Left lung (tissue), 4 donors: ENCODE measurements at regions not wholly inside any gene's neighbourhood (a gene's known extent, or its start where the extent isn't known, plus 50 kb on each side); places are given as distances from the start of the nearest gene placed in this dataset.

ENCODE experiments used
- ATAC-seq: fragments of 200-7000 bp; cut with Tn5 transposase; one replicate; pipeline ENCODE4 v1.9.1; 2020; ENCODE audit warnings: moderate library complexity
- DNase-seq, 4 donors: peaks; one replicate each; pipeline ENCODE4 v3.0.0-alpha.2; 2013 to 2020
- H3K27ac ChIP-seq, 2 donors: fragments of 200-600 bp; sonication (generic) in 1 of 2; one replicate each; pipeline versions ENCODE4 v1.5.0 to v1.8.0; 2020 to 2021
- H3K27me3 ChIP-seq, 2 donors: fragments of 200-600 bp; sonication (generic) in 1 of 2; one replicate each; pipeline versions ENCODE4 v1.5.0 to v1.8.0; 2020 to 2021
- H3K36me3 ChIP-seq, 2 donors: fragments of 200-600 bp; sonication (generic) in 1 of 2; one replicate each; pipeline versions ENCODE4 v1.5.0 to v1.8.0; 2020 to 2021
- H3K4me1 ChIP-seq, 2 donors: fragments of 200-600 bp; one replicate each; pipeline ENCODE4 v1.8.0; 2021
- H3K4me3 ChIP-seq, 2 donors: fragments of 200-600 bp; sonication (generic) in 1 of 2; one replicate each; pipeline versions ENCODE4 v1.5.0 to v1.8.0; 2020 to 2021; ENCODE audit warnings: mild to moderate bottlenecking in 1 of 2
- H3K9me3 ChIP-seq, 2 donors: fragments of 200-600 bp; sonication (generic) in 1 of 2; one replicate each; pipeline versions ENCODE4 v1.5.0 to v1.8.0; 2020 to 2021
- intact Hi-C, 2 donors: fragments of 100-400 bp; cut with DNase I; formaldehyde crosslinking; loops; one replicate each; pipeline versions ENCODE4 v1.11.2 to v1.14.2; 2022
- TF ChIP-seq, protein P1 (sequence below), 2 donors: fragments of 200-600 bp; sonication (generic) in 1 of 2; IDR thresholded peaks; one replicate each; pipeline versions ENCODE4 v1.5.0 to v1.8.0; 2021; ENCODE audit warnings: antibody characterized with exemption in 2 of 2
- donor health status: DM: no; HTN: yes; CAD: no.
- donor health status: DM: no; HTN: no; CAD: no.

DNA sequence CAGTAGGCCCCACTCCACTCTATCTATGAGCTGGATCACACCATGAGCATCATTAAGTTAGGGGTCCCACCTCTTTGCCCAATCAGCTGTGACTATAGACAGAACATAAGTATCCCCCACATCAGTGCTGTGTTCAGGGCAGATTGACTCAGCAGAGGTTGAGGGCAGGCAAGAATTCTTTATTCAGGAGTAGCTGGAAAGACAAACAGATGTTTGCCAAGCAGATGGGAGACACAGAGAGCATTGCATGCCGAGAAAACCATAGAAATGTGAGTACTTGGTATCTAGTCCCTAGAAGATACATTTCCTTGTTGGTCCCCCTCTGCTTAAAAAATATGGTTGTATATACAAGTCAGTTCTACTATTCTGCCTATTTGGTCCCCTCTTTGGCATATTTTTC lies 440.8 kb downstream of the RAP2B start:
- no peaks in the 10 kb centered on the region for H3K36me3 ChIP-seq
- ATAC-seq (no peak), DNase-seq (no peak)
- TF ChIP-seq, protein P1, sequence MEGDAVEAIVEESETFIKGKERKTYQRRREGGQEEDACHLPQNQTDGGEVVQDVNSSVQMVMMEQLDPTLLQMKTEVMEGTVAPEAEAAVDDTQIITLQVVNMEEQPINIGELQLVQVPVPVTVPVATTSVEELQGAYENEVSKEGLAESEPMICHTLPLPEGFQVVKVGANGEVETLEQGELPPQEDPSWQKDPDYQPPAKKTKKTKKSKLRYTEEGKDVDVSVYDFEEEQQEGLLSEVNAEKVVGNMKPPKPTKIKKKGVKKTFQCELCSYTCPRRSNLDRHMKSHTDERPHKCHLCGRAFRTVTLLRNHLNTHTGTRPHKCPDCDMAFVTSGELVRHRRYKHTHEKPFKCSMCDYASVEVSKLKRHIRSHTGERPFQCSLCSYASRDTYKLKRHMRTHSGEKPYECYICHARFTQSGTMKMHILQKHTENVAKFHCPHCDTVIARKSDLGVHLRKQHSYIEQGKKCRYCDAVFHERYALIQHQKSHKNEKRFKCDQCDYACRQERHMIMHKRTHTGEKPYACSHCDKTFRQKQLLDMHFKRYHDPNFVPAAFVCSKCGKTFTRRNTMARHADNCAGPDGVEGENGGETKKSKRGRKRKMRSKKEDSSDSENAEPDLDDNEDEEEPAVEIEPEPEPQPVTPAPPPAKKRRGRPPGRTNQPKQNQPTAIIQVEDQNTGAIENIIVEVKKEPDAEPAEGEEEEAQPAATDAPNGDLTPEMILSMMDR (IDR thresholded peaks at IDR 0.05), result no peak
- H3K4me1 ChIP-seq, result peaks cover 13 to 21% of the 10 kb centered on the region in 2 donors
- no peak overlapping the region for H3K27ac ChIP-seq
- H3K27me3 ChIP-seq, result no peaks in the 10 kb centered on the region
- H3K9me3 ChIP-seq, result no peaks in the 10 kb centered on the region
- H3K4me3 ChIP-seq, result no peak overlapping the region
- intact Hi-C loops, result no loop called here

DNA sequence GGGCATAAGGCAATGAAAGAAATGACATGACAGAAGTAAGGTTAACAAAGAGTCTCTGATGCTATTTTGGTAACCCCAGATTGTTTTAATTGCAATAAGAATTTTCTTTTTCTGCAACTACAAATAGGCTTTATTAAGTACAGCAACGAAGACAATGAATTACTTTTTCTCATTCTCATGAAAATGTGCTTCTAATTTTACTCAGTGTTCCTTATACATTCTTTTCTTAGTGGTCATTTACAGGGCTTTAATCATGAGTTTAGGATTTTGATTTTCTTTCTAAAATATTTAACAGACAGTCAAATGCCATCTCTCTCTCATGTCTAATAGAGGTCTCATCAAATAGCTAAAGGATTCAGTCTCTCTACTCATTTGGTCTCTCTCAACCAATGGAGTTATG lies 452.1 kb downstream of the RAP2B start:
- ATAC-seq, result no peak
- intact Hi-C loops, result no loop called here
- TF ChIP-seq, protein P1 (IDR thresholded peaks at IDR 0.05), result no peak

GRCh38 chr3:153614563-153614962 lies 452.5 kb downstream of the RAP2B start:
- Histone ChIP-seq H3K4me3 (no peak overlapping the region), H3K27me3 (no peaks in the 10 kb centered on the region), H3K27ac (no peak overlapping the region), H3K9me3 (no peaks in the 10 kb centered on the region), H3K4me1 (no peaks in the 10 kb centered on the region), H3K36me3 (no peaks in the 10 kb centered on the region)
- ATAC-seq (peak; percentile 62), DNase-seq (no peak)
- intact Hi-C loops, result no loop called here
- TF ChIP-seq, protein P1 (IDR thresholded peaks at IDR 0.05), result no peak

More for the DNA sequence above, 452.1 kb downstream of the RAP2B start:
- Histone ChIP-seq H3K27ac (no peak overlapping the region), H3K27me3 (no peaks in the 10 kb centered on the region), H3K36me3 (no peaks in the 10 kb centered on the region), H3K9me3 (no peaks in the 10 kb centered on the region), H3K4me3 (no peak overlapping the region), H3K4me1 (no peaks in the 10 kb centered on the region)
- no peak for DNase-seq

GRCh38 chr3:153615863-153616262 lies 453.8 kb downstream of the RAP2B start:
- ATAC-seq (no peak), DNase-seq (no peak)
- intact Hi-C loops, result no loop called here
- no peak overlapping the region for H3K27ac ChIP-seq
- H3K9me3 ChIP-seq, result no peaks in the 10 kb centered on the region
- no peaks in the 10 kb centered on the region for H3K36me3 ChIP-seq
- no peaks in the 10 kb centered on the region for H3K4me1 ChIP-seq
- H3K27me3 ChIP-seq, result no peaks in the 10 kb centered on the region
- TF ChIP-seq, protein P1 (IDR thresholded peaks at IDR 0.05), result no peak
- H3K4me3 ChIP-seq, result no peak overlapping the region

GRCh38 chr3:153617463-153617862 lies 455.4 kb downstream of the RAP2B start:
- DNase-seq (no peak), ATAC-seq (no peak)
- H3K4me3 ChIP-seq, result no peak overlapping the region
- H3K27ac ChIP-seq, result no peak overlapping the region
- H3K9me3 ChIP-seq, result no peaks in the 10 kb centered on the region
- H3K4me1 ChIP-seq, result peaks cover 0 to 6% of the 10 kb centered on the region in 2 donors
- TF ChIP-seq, protein P1 (IDR thresholded peaks at IDR 0.05), result no peak
- intact Hi-C loops, result no loop called here
- no peaks in the 10 kb centered on the region for H3K27me3 ChIP-seq
- H3K36me3 ChIP-seq, result no peaks in the 10 kb centered on the region
